CD4-positive, alpha-beta T cell treated with Interleukin-1 beta for 1 hour (primary cell): ENCODE measurements at regions not wholly inside any gene's neighbourhood (a gene's known extent, or its start where the extent isn't known, plus 50 kb on each side); places are given as distances from the start of the nearest gene placed in this dataset.

Source experiments
- DNase-seq, 2 donors: peaks; one replicate each; pipeline ENCODE4 v3.0.0-alpha.2; 2020 to 2022

DNA sequence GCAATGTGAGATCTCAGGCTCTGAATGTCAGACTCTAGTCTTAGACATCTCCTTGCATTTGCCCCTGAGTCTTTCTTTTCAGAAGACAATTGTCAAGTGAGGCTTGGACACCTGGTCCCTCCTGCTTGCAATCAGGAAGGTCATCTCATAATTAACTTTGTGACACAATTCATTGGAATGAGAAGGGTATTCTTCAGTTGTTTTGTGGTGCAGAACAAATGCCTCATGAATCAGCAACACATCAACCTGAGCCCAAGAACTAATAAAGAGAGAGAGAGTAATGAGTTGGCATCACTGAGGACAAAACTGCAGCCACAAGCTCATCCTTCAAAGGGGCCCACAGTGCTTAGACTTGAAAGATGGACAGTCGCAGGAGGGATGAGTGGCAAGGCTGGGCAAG lies 375.8 kb downstream of the INSC start:
- no peak for DNase-seq

DNA sequence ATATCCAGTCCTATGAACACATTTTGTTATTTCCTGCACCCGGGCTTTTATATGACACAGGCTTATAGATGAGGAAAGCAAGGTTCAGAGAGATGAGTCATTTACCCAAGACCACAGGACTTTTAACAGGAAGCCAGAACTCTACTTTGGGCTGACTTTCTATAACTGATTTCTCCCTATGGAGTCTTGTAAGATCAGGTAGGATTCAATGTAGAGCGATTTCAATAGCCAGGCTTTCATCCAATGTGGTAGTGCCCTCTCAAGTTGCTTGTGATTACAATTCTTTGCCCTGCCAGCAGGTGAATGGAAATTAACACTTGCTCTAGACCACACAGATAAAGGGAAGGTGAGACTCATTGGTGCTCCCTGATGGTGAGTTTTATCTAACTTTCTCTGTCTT lies 378.3 kb downstream of the INSC start:
- DNase-seq = no peak

DNA sequence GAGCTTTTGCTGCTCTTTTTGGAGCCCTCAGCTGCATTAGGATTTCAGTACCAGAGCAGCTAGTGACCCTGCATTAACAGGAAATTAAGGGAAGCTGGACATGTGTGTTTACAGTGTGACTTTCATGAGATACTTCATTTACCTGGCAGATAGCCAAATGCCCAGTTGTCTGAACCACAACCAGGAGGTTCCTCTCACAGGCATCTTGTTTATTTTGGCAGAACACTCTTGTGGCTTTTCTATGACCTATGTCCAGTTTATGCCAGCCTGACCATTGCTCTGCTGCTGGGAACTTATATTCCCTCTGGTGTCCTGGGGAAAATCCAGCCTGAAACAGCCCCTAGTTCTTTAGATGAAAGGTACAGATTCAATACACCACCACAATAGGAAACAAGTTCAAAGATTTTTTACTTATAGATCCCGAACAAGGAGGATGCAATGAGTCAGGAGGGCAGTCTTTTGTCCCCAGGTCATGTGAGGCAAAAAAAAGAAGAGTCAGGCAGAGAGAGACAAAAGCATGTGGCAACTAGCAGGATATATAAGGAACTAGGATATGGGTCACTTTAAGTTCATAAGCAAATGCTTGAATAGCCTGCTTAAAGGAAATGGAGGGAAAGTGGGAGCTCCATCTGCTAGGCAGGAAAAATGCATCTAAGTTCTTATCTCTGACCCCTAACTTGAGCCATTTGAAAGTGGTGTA lies 379.3 kb downstream of the INSC start:
- DNase-seq = no peak

DNA sequence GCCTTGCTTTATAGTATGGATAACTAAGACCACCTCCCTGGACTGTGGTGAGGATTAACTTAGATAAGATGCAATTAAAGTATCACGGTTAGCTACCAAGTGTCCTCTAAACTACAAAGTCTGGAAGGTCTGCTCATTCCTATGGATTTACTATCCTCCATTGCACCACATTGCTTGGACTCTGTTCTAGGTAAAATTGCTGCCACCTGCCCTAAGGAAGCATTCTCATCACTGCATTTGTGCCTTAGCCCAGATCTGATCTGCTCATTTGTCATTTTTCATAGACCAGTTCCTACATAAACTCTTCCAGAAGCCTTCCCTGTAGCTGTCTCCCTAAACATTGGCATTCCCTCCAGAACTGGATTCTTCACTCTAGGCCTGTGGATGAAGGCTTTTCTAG lies 380.0 kb downstream of the INSC start:
- DNase-seq = no peak

DNA sequence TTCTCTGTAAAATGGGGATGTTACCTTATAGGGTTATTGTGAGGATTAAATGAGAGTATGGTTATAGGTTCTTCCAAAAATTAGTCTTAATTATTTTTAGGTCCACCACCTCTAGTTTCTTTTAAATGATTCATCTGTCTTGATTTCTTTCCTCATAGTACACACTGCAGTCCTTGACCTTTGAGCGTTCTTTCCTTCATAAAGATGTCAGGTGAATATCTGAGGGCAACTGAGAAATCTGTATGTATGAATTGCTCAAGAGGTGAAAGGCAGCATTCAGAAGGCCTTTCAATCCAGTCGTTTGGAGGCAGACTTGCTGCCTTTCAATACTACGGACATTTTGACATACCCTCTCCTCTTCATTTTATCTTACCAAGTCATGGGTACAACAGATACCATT lies 380.7 kb downstream of the INSC start:
- DNase-seq = no peak

DNA sequence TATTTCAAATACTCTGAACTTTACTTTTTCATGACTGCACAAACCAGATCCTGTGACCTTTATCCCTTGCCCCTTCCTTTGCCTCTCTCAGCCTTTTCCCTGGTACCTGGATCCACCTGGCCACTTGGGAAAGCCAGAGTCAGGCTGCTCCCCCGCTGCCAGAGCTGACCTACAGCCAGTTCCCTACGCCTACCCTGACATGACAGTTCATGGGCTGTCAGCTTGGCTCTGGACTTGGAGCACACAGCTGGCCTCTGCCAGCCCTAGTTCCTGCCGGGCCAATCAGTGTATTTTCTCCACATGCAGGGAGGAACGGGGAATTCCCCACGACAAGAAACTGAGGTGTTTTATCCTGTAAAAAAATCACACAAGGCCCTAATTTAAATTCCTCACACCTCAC lies 382.6 kb downstream of the INSC start:
- no peak for DNase-seq

DNA sequence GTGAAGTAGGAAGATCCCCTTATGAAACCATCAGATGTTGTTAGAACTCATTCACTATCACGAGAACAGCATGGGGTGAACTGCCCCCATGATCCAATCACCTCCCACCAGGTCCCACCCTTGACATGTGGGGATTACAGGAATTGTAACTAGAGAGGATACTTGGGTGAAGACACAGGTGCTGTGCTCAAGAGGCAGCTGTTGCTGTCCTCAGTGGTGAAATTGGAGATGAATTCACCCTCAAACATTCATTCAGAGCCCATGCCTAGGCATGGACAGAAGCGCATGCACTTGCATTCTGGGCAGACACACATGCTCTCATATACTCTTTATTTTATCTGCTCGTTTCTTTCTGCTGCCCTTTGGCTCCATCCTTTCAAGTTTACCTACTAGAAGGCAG lies 385.0 kb downstream of the INSC start:
- no peak for DNase-seq

DNA sequence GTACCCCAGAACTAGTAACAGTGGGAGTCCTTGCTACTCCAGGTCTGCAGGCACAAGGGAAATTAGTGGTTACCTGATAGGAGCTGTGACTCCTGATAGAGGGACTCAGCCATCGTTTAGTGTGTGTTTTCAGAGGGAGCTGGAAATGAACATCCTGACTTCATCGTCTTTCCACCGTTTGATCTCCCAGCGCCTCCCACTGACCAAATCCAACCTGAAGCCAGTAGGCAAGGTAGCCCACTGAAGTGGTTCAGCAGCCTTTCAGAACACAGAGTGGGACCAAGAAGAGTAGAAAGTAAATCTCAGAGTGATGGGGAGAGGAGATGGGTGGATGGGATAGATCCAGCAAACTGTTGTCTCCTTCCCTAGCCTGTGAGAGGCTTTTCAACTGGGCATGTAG lies 385.9 kb downstream of the INSC start:
- DNase-seq = no peak

DNA sequence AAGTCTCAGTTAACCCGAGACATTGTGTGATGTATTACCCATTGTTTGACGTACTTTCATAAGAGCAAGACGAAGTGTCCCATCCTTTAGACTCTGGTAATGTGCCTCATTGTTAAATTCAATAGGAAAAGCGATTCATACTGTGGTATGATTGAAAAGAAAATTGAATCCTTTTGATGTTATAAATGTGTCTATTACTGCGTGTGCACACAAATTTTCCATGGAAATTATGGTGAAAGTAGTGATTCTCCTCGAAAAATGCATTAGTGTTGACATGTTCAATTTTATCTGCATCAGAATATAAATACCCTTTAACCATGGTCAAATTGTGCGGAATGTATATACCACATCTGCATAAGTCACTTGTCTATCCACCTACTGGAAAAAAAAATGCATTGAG lies 386.8 kb downstream of the INSC start:
- no peak for DNase-seq

DNA sequence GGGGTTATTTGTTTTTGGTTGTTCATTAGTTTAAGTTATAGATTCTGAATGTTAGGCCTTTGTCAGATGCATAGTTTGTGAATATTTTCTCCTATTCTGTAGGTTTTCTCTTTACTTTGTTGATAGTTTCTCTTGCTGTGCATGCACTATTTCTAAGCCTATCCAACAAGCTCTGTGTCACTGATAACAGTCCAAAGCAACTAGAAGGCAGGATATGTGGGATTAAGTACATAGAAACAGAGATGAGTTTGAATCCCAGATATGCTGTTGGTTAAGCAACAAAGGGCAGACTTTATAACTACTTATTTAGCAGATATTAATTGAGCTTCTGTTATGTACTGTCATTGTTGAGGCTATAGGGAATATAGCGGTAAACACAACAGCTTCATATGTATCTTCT lies 390.4 kb downstream of the INSC start:
- DNase-seq = no peak

DNA sequence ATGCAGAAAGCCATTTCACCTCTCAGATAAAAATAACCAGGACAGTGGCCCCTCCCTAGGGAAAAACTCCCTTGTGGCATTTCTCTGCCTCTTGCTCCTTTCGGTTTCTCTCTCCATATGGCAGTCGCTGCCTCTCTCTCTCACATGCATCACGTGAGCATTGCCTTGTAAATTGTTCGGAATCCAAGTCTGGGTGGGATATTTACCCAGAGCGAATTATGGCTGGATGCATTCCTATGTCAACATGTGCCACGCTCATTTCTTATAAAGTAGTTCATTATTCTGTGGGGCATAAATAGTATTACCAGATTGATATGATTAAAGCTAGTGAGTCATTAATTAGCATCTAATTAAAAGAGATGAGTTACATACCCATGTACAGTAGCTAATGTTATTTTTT lies 392.9 kb downstream of the INSC start:
- no peak for DNase-seq

DNA sequence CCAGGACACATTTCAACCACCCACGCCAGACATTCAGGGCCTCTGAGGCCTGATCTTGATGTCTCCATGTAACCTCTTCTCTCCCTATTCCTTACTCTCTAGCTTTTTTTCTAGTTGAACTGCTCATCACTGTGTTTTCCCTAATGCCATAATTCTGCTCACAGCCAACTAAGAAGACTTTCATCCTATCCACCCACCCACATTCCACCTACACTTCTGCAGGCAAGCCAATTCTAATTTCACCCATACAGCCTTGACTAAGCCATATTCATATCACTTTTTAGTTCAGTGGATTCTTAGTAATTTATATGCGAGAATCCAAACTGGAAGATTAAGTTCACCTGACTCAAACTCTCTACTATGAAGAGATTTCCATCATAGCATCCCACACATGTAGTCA lies 394.4 kb downstream of the INSC start:
- no peak for DNase-seq

DNA sequence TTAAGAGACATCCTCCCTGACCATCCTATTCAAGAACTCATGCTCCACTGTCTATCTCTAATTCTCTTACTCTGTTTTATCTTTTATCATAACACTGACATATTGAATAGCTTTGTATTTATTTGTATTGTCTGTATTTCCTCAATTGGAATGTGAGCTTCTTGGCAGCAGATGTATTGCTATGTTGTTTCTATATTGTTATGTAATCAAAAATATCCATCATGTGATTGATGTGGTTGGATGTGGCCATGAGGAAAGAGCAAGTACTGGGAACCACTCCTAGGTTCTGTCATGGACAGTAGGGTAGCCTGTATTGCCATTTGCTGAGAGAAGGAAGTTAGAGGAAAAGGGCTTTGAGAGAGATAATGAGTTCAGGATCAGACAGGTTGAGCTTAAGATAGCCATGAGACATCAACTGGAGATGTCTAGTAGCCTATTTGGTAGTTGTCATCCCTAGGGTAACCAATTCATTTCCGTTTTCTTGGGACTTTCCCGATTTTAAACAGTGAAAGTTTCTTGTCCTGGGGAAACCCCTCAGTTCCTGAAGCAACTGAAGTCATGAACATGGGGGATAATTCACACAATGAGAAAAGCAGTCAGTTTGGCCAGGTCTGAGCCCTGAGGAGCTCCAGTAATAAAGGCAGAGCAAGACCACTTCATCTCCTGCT lies 404.5 kb downstream of the INSC start:
- no peak for DNase-seq

DNA sequence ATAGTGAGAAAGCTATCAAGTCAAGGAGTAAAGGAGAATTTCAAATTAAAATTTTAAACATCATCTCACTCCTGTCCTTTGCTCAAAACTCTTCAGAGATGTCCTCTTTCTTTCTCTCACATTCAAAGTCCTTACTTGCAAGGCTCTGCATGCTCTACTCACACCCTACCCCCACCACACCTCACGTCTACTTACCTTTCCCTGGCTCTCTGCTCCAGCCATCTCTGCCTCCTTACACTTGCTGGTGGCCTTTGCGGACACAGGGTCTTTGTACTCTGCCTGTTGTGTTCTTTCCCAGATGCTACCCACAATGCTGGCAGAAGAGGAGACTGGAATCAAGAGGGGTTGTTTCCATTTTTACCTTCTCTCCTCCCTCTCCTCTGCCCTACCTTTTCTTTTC lies 405.2 kb downstream of the INSC start:
- DNase-seq = no peak

DNA sequence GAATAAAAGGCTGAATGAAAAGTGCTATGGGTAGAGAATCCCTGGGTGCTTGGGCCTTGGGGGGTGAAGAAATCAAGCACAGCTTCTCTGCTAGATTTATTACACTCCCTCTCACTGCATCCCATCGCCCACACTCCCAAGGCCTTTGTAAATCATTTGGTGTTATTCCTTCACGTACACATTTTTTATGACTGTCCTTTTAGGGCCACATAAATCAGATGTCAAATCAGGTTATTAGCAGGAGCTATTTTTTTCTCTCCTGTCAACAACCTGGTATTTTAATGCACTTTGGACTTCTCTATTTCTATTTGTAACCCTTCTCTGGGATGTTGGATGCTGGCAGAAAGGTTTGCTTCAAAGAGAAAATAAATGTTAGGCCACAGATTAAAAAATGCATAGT lies 408.8 kb downstream of the INSC start:
- DNase-seq = no peak

DNA sequence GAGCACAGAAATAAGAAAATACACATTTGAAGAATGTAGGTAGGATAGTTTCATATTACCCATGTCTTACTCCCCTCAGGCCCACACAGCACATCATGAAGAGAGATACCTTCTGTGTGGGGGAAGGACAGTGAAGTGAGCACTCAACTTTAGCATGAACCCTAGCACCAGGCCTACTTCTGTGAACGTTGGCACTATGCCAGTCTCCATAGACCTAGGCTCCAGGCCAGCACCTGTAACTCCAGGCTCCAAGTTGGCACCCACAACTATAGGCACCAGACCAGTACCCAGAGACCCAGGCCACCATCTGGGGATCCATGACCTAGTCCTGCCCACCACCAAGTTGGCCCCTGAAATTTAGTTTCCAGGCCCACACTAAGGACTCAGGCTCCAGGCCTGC lies 410.9 kb downstream of the INSC start:
- DNase-seq = no peak

DNA sequence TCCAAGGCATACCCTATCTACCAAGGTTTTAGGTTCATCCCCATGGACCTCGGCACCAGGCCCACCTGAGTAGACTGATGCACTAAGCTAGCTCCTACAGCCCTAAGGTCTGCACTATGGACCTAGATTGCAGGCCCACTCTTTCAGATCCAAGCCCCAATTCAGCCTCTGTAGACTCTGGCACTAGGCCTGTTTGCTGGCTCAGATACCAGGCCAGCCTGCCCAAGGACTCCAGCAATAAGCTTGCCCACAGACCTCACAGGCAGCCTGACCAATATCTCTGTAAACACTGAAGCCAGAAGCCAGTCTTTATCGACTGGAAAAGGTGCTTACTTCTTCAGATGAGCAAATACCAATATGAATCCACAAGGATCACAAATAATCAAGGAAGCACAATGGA lies 411.3 kb downstream of the INSC start:
- no peak for DNase-seq

DNA sequence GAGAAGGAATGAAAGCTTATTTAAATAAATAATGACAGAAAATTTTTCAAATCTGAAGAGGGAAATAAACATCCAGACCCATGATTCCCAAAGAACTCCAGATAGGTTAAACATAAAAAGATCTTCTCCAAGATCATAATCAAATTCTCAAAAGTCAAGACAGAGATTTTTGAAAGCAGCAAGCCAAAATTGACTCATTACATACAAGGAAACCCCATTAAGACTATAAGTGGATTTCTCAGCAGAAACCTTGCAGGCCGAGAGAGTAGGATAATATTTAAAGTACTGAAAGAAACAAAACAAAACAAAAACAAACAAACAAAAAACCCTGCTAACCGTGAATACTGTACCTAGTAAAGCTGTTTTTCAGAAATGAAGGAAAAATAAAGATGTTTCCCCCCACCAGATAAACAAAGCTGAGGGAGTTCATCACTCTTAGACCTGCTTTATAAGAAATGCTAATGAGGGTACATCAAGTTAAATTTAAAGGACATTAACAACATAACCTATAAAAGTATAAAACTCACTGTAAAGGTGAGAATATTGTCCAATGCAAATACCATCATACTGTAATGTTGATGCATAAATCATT lies 412.2 kb downstream of the INSC start:
- DNase-seq = no peak

DNA sequence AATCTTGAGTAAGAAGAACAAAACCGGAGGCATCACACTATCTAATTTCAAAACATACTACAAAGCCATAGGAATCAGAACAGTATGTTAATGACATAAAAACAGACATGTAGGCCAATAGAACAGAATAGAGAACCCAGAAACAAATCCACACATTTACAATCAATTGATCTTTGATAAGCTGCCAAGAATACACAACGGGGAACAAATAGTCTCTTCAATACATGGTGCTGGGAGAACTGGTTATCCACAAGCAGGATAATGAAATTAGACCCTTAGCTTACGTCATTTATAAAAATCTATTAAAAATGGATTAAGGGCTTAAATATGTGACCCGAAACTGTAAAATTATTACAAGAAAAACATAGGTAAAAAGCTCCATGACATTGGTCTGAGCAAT lies 417.7 kb downstream of the INSC start:
- DNase-seq = no peak

DNA sequence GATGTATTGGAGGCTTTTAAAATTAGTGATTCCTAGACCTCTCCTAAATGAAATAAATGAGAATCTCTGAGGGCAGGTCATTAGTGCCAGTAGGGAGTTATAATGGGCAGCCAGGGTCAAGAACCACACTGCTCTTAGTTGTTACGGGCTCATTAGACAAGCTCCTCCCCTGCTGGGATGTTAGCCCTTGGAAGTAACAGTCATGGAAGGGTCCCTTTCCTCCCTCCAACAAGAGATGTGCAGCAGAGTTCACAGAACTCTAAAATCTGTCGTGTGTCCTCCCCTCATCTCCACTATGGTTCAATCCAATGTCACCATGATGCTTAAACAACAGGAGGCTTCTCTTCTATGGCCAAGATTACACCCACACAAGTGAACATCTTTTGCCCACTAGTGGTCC lies 419.5 kb downstream of the INSC start:
- no peak for DNase-seq

DNA sequence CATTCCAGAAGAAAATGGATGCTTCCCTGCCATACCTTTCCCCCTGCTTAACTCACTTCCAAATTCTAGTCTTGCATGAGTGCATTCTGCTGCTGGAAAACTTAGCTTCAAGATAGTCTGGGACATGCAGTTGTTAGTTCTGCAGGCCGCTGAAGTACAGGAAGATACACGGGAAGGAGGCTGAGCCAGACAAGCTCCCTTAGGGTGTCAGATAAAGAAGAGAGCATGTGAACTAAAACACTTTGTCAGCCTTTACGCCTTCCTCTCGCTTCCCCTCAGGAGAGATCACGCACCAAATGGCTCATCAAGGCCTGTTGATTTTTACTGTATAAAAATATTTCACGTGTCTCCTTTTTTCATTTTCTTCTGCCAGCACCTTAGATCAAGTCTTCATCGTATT lies 420.7 kb downstream of the INSC start:
- DNase-seq = no peak

DNA sequence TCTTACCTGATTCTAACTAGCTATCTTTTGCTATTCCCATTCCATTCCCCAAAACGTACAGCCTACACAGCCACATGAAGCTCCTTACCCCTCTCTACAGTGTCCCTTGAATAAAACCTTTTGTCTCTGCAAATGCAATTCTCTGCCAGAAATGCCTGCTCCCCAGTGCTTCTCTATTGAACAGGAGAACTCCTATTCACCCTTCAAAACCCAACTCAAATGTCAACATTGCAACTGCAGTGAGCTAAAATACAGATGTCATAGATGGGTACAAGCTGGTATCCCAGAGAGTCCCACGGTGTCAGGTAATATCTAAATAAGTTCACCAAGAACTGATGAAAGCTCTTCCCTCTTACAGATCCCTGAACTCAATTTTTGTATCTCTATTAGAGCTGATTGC lies 421.7 kb downstream of the INSC start:
- DNase-seq = no peak

DNA sequence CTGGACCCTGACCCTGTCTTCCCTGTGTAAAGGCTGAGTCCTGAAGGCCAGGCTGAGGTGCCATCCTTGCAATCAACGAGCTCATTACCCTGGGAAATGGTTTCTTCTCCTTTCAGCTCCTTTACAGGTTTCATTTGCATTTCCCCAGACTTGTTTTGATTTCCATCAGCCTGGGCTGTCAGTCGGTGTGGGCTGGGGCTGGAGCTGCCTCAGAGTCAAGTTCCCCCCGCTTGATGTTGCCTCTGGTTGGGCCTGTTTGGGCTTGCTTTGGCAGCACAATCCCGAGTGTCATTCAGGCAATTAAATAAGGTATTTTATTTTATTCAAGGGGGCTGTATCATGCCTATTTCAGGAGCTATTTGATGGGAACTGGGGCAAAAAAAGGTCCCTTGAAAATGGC lies 424.9 kb downstream of the INSC start:
- no peak for DNase-seq

DNA sequence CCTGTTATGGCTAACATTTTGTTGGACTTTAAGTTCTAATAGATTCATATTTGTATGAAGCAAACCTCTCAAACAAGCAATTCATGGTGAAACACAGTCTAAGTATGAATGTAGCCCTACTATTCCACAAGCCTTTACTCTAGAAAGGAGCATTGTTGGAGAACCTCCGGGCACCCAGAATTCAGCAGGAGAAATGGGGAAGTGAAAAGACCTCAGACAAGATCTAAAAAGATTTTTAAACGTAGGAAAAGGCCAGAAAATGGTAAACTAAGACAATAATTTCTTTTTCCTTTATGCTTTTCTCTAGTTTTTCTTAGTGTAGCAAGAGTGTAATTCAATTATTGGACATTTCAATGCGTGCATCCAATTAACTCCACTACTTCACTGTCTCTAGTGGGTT lies 426.4 kb downstream of the INSC start:
- DNase-seq = no peak

DNA sequence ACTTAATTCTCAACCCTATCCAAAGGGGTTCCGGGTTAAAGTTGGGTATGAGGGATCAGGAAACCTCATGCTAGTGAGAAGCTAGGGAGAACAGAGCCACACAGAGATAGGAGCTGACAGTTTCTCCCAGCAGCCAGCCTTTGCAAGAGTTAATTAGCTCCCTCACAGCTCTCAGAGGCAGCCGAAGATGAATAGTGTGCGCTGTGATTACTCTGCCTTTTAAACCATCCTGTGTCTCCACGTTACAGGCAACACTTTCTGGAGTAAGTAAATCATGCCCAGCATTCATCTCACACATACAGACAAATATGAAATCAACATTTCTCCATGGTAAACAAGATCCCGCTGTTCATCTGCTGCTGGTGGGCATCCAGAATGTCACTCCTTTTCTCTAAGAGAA lies 429.6 kb downstream of the INSC start:
- no peak for DNase-seq
